NB4 (cell line): ENCODE measurements at regions not wholly inside any gene's neighbourhood (a gene's known extent, or its start where the extent isn't known, plus 50 kb on each side); places are given as distances from the start of the nearest gene placed in this dataset.
A peak's percentile ranks its signal among the peaks of the same experiment; 100 is the strongest.
"Not testable (repeated sequence)": the region's sequence is repeated elsewhere in the genome, so short reads cannot be mapped to it uniquely, and the experiment has no call there.

Experiments used
- DNase-seq: peaks from one replicate; pipeline ENCODE4 v3.0.0; 2010; ENCODE audit warnings: low read depth
- H3K4me3 ChIP-seq: one replicate; pipeline ENCODE4 v1.5.1; 2011; ENCODE audit warnings: mild to moderate bottlenecking, low read depth, low read length, moderate library complexity
- MYC ChIP-seq: IDR thresholded peaks from 2 replicates; pipeline ENCODE4 v1.6.1; 2011; ENCODE audit warnings: low read depth, low read length
- POLR2A ChIP-seq: IDR thresholded peaks from 2 replicates; pipeline ENCODE4 v1.6.1; 2011; ENCODE audit warnings: mild to moderate bottlenecking; ENCODE audit not compliant: insufficient read length; ENCODE audit errors: extremely low read depth
- TF ChIP-seq, protein P1 (sequence below): IDR thresholded peaks from one replicate; pipeline ENCODE4 v1.5.1; 2012; ENCODE audit warnings: low read depth, low read length
- TF ChIP-seq, protein P2 (sequence below): IDR thresholded peaks from 2 replicates; pipeline ENCODE4 v1.6.1; 2011; ENCODE audit warnings: low read depth, low read length

GRCh38 chr5:124962111-124962510, 215.7 kb upstream of the ZNF608 start:
- no peak overlapping the region for H3K4me3 ChIP-seq
- DNase-seq = no peak
- TF ChIP-seq, protein P1, sequence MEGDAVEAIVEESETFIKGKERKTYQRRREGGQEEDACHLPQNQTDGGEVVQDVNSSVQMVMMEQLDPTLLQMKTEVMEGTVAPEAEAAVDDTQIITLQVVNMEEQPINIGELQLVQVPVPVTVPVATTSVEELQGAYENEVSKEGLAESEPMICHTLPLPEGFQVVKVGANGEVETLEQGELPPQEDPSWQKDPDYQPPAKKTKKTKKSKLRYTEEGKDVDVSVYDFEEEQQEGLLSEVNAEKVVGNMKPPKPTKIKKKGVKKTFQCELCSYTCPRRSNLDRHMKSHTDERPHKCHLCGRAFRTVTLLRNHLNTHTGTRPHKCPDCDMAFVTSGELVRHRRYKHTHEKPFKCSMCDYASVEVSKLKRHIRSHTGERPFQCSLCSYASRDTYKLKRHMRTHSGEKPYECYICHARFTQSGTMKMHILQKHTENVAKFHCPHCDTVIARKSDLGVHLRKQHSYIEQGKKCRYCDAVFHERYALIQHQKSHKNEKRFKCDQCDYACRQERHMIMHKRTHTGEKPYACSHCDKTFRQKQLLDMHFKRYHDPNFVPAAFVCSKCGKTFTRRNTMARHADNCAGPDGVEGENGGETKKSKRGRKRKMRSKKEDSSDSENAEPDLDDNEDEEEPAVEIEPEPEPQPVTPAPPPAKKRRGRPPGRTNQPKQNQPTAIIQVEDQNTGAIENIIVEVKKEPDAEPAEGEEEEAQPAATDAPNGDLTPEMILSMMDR = no peak
- no peak for TF ChIP-seq MYC
- TF ChIP-seq, protein P2, sequence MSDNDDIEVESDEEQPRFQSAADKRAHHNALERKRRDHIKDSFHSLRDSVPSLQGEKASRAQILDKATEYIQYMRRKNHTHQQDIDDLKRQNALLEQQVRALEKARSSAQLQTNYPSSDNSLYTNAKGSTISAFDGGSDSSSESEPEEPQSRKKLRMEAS = no peak
- no peak for TF ChIP-seq POLR2A

DNA sequence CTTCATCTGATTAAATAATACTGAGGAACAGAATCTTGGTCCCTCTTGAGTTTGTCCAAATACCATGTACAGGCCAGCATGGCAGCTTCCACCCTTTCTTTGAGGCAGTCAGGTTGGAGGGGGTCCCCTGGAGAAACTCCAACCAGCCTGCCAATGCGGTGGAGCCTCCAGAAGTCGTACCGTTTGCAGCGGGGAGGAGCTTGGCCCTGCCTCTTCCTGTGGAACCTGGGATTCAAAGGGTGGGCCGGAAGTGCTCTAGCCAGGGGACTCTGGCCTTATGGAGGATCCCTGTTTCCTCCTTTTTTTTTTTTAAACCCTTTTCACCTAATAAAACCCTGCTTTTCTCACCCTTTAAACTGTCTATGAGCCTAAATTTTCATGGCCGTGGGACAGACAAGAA, 216.3 kb upstream of the ZNF608 start:
- no peak overlapping the region for H3K4me3 ChIP-seq
- DNase-seq = peak; percentile 40
- TF ChIP-seq, protein P2 = no peak
- TF ChIP-seq, protein P1 = no peak
- TF ChIP-seq POLR2A (no peak), MYC (no peak)

GRCh38 chr5:124963236-124963919, 216.9 kb upstream of the ZNF608 start:
- peak overlapping the region; percentile 7 for H3K4me3 ChIP-seq
- peak; percentile 92 for DNase-seq
- TF ChIP-seq POLR2A (no peak), MYC (peak; percentile 16; the same call in 1 of the 2 replicates)
- TF ChIP-seq, protein P2 = no peak

DNA sequence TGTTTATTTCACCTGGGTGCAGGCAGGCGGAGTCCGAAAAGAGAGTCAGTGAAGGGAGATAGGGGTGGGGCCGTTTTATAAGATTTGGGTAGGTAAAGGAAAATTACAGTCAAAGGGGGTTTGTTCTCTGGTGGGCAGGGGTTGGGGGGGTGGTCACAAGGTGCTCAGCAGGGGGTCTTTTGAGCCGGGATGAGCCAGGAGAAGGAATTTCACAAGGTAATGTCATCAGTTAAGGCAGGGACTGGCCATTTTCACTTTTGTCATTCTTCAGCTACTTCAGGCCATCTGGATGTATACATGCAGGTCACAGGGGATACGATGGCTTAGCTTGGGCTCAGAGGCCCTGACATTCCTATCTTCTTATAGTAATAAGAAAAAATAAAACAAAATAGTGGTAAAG, 220.3 kb upstream of the ZNF608 start:
- not testable (repeated sequence) for DNase-seq, H3K4me3 ChIP-seq

- peak; percentile 52 for DNase-seq
- H3K4me3 ChIP-seq = not testable (repeated sequence)
Observed at GRCh38 chr5:124970381-124970780, 223.9 kb upstream of the ZNF608 start.

DNA sequence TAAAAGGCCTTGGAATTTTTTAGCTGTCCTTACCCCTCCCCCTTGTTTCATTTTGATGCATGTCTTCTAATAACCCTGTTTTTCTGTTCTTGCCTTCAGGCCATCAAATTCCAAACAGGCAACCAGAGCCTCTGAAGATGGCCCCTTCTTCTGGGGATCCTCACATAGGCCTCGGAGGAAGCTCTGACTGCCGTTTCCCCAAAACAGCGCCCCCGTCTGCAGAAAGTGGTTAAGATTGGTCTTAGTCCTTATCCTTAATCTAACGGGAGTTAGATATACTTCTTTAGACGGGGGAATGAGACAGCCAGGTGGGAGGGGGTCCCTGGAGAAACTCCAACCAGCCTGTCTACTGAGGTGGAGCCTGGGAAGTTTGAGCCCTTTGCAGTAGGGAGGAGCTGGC, 226.3 kb upstream of the ZNF608 start:
- DNase-seq = no peak
- no peak overlapping the region for H3K4me3 ChIP-seq
- TF ChIP-seq MYC = no peak
- TF ChIP-seq, protein P2 = no peak
- TF ChIP-seq, protein P1 = no peak
- no peak for TF ChIP-seq POLR2A

DNA sequence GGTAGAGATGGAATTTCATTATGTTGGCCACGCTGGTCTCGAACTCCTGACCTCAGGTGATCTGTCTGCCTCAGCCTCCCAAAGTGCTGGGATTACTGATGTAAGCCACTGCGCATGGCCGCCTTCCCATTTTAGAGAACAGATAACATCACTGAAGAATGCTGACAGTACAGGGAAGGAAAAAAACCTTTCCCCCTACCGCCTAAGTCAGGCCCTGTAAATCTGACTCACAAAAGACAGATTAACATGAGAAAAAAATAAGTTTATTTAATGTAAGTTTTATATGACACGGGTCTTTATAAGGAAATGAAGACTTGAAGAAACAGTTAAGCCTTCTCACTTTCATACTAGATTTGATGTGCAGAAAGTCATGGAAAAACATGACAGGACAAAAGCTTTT, 227.2 kb upstream of the ZNF608 start:
- DNase-seq = no peak
- no peak overlapping the region for H3K4me3 ChIP-seq
- TF ChIP-seq, protein P2 = no peak
- TF ChIP-seq, protein P1 = no peak
- TF ChIP-seq MYC (no peak), POLR2A (no peak)
